Neuron (in vitro differentiated cells): ENCODE measurements at regions not wholly inside any gene's neighbourhood (a gene's known extent, or its start where the extent isn't known, plus 50 kb on each side); places are given as distances from the start of the nearest gene placed in this dataset.
"Not testable (repeated sequence)": the region's sequence is repeated elsewhere in the genome, so short reads cannot be mapped to it uniquely, and the experiment has no call there.

Experiments
- H2AFZ ChIP-seq: one replicate; pipeline ENCODE4 v1.6.1; 2013; ENCODE audit warnings: low read depth, mild to moderate bottlenecking, inconsistent platforms, low read length, moderate library complexity
- H3K27me3 ChIP-seq: one replicate; pipeline ENCODE4 v1.6.1; 2013; ENCODE audit warnings: low read length; ENCODE audit not compliant: insufficient read depth
- H3K36me3 ChIP-seq: one replicate; pipeline ENCODE4 v1.6.1; 2013; ENCODE audit warnings: low read length; ENCODE audit not compliant: insufficient read depth
- H3K4me1 ChIP-seq: one replicate; pipeline ENCODE4 v1.6.1; 2013; ENCODE audit warnings: low read length; ENCODE audit not compliant: insufficient read depth
- H3K4me3 ChIP-seq: 2 replicates; pipeline ENCODE4 v1.5.1; 2013; ENCODE audit warnings: mild to moderate bottlenecking, low read length, moderate library complexity
- H3K9me3 ChIP-seq: one replicate; pipeline ENCODE4 v1.6.1; 2013; ENCODE audit warnings: low read length

DNA sequence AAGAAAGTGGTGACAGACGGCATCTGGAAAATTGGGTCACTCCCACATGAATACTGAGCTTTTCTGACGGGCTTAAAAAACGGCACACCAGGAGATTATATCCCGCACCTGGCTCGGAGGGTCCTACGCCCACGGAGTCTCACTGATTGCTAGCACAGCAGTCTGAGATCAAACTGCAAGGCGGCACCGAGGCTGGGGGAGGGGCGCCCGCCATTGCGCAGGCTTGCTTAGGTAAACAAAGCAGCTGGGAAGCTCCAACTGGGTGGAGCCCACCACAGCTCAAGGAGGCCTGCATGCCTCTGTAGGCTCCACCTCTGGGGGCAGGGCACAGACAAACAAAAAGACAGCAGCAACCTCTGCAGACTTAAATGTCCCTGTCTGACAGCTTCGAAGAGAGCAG is 966.2 kb upstream of the USP15 start:
- not testable (repeated sequence) for H3K4me1 ChIP-seq, H3K9me3 ChIP-seq, H3K4me3 ChIP-seq, H3K27me3 ChIP-seq, H3K36me3 ChIP-seq, H2AFZ ChIP-seq

DNA sequence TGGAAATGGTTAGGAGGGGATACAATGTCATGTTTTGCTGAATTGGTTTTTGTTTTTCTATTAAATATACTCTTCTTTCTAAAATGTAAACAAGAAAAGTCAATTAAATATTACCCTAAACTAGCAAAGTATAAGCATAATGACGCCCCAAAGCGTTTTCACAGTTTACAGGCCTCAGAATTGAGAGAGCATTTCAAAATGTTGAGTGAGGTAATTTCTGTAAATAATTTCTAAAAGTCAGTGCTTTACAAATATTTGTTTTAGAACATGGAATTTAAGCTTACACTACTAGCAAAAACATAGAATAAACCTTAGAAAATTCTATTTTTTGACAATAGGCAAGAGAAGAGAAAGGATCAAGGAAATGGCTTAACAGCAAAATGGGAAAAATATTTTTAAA is 958.4 kb upstream of the USP15 start:
- H3K4me1 ChIP-seq: no peaks in the 10 kb centered on the region
- no peak overlapping the region for H3K4me3 ChIP-seq
- no peaks in the 10 kb centered on the region for H3K9me3 ChIP-seq
- no peaks in the 10 kb centered on the region for H3K27me3 ChIP-seq
- H3K36me3 ChIP-seq: no peaks in the 10 kb centered on the region
- H2AFZ ChIP-seq: no peak overlapping the region

DNA sequence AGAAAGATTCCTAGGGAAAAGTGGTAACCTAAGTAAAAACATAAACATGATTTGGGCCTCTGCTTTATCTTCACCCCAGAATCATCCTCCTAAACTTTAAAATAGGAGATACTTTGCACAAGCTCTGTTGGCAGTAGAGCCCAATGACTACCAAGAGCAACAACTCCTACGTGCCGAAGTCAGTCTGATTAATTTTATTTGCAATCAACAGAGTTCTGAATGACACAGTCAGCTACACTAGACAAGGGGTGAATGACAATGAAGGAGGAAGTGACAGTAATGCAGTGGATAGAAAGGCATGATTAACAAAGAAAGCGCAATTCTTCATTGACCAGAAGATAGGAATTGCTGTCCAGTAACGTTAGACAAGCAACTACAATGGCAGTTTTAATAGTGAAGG is 957.9 kb upstream of the USP15 start:
- Histone ChIP-seq H2AFZ (no peak overlapping the region), H3K36me3 (no peaks in the 10 kb centered on the region), H3K4me1 (no peaks in the 10 kb centered on the region), H3K27me3 (no peaks in the 10 kb centered on the region), H3K9me3 (no peaks in the 10 kb centered on the region), H3K4me3 (no peak overlapping the region)

DNA sequence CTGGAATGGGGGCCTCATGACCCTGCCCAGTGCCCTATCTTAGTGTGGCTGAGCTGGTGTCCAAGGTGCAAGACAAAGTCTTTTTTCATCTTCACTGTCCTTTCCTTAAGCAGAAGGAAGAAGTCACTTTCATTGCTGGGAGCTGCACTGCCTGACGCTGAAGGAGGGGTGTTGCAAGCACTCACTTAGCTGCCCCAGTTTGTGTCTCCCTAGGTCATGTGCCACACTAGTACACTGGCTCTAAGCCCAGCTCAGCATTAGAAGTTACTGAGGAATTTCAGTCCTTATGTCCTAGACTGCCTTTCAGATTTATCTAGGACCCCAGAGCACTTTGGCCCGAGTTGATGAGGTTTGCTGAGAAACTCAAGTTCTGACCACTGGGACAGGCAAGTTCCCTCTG is 952.0 kb upstream of the USP15 start:
- Histone ChIP-seq H2AFZ (no peak overlapping the region), H3K4me1 (no peaks in the 10 kb centered on the region), H3K9me3 (no peaks in the 10 kb centered on the region), H3K36me3 (no peaks in the 10 kb centered on the region), H3K27me3 (no peaks in the 10 kb centered on the region), H3K4me3 (no peak overlapping the region)

DNA sequence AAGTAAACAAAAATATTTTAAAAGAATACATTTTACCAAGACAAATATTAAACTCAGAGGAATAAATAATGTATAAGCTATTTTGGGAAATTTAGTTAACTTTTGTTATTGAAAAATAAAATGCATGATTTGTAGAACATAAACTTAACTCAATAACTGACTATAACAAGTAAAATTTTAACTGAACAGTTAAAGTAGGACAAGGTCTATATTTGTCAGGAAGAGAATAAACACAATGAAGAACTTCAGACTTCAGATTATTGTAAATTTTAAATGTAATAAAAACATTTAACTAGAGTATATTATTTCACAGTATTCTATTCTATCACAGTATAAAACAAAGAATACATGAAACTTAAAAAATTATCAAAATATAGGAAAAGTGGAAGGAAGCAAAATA is 948.8 kb upstream of the USP15 start:
- Histone ChIP-seq H3K27me3 (no peaks in the 10 kb centered on the region), H3K4me3 (no peak overlapping the region), H3K36me3 (no peaks in the 10 kb centered on the region), H3K9me3 (no peaks in the 10 kb centered on the region), H2AFZ (no peak overlapping the region), H3K4me1 (no peaks in the 10 kb centered on the region)

DNA sequence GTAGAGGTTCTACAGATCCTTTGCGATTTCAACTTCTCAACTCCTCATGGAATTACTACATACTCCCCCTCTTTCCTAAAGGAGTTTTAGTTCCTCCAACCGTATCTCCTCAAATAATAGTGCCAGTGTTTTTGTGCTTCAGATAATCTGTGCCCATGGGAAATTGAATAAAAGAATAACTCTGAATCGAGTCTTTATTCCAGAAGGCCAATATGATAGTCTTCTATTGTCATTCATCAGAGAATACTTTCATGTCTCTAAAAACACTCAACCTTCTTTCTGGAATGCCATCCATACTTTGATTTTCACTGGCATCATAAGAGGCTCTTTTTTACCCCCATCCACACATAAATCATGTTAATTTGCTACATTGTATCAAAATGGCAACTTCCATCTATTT is 911.3 kb upstream of the USP15 start:
- no peak overlapping the region for H2AFZ ChIP-seq
- H3K4me1 ChIP-seq: no peaks in the 10 kb centered on the region
- no peaks in the 10 kb centered on the region for H3K27me3 ChIP-seq
- no peaks in the 10 kb centered on the region for H3K9me3 ChIP-seq
- H3K4me3 ChIP-seq: no peak overlapping the region
- H3K36me3 ChIP-seq: no peaks in the 10 kb centered on the region

DNA sequence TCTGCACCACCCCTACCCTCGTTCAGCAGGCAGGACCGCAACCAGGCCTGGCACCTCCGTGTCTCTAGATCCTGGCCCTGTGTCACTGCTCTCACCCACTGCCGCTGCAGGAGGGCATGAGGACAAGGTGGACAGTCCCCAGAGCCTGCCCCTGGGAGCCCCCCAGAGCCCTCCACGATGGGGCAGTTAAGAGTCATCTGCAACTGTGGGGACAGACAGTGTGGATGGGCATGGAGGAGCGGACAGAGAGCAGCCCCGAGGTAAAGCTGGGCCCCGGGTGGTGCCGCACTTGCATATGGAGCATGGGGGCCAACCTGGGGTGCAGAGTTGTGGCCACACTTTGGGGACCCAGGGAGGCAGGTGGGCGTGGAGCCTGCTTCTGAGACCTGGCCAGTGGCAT is 905.1 kb upstream of the USP15 start:
- Histone ChIP-seq H3K4me3 (no peak overlapping the region), H3K4me1 (no peaks in the 10 kb centered on the region), H2AFZ (no peak overlapping the region), H3K9me3 (no peaks in the 10 kb centered on the region), H3K36me3 (no peaks in the 10 kb centered on the region), H3K27me3 (no peaks in the 10 kb centered on the region)

DNA sequence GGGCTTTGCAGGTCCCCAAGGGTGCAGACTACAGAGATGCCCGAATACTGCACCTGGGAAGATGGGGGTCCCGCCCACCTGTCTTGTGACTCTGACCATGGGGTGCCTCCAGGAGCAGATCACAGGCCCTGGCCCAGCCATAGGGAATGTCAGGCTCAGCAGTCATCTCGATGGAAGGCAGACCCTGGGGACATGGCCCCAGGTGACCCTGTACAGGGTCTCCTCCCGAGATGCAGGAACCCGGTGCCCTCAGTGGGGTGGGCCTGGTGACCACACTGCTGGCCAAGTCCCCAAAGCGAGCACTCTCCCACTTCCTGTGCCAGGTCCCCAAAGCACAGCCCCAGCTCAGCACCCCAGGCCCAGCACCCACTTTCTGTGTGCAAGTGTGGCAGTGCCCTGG is 903.7 kb upstream of the USP15 start:
- H3K4me3 ChIP-seq: no peak overlapping the region
- no peaks in the 10 kb centered on the region for H3K27me3 ChIP-seq
- no peak overlapping the region for H2AFZ ChIP-seq
- no peaks in the 10 kb centered on the region for H3K36me3 ChIP-seq
- H3K4me1 ChIP-seq: no peaks in the 10 kb centered on the region
- H3K9me3 ChIP-seq: no peaks in the 10 kb centered on the region

DNA sequence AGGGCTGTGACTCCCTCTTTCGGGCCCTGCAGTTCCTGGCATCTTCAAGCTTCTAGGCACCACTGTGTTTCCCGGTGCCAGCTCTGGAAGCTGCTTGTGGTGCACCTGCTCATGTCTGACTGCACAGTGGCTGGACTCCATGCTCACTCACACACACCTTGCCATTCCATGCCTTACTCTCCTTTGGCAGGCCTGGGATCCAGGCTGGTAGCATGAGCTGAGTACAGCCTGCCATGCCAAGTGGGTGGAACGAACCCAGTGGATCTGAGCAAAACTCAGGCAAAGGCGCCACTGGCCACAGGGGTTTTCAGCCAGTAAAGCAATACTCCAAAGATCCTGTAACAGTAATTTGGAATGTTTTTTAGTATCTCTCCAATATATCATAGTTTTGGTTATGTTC is 902.7 kb upstream of the USP15 start:
- H3K36me3 ChIP-seq: no peaks in the 10 kb centered on the region

DNA sequence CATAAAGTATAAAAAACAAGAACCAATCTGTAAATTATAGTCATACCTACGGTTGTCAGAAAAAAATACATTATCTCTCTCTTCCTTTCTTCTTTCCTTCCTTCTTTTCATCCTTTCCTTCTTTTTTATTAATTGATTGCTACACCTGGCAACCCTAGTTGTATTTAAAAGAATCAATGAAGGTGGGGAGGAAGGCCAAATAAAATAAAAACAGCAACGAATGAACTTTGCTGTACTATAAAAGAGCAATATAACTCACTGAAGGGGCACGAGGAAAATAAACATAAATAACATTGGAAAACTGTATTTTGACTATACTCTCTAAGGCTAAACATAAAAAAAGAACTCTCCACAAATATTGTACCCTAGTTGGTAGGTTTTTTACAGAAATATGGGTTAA is 898.2 kb upstream of the USP15 start:
- Histone ChIP-seq H3K4me3 (no peak overlapping the region), H3K4me1 (no peaks in the 10 kb centered on the region)

More for the DNA sequence above, 902.7 kb upstream of the USP15 start:
- H3K4me1 ChIP-seq: no peaks in the 10 kb centered on the region
- no peaks in the 10 kb centered on the region for H3K27me3 ChIP-seq
- no peaks in the 10 kb centered on the region for H3K9me3 ChIP-seq
- H3K4me3 ChIP-seq: no peak overlapping the region
- H2AFZ ChIP-seq: no peak overlapping the region

DNA sequence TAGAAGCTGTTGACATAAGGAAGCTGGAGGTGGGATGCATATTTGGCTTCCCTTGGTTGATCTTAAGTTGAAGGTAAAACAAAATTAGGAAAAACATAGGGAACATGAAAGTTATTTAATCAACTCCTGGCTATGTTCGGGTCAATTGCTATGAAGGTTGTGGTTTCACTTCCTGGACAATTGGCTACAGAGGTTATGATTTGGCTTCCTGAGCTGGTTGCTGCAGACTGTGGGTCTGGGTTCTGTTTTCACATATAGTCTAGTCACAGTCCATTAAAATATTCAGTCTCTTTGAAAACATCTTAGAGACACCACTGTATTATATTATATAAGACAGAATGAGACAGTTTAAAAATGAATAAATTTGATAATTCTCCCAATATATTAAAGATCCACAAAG is 895.2 kb upstream of the USP15 start:
- Histone ChIP-seq H3K4me3 (no peak overlapping the region), H3K9me3 (no peaks in the 10 kb centered on the region), H3K36me3 (no peaks in the 10 kb centered on the region), H3K27me3 (no peaks in the 10 kb centered on the region), H2AFZ (no peak overlapping the region), H3K4me1 (no peaks in the 10 kb centered on the region)

More for the DNA sequence above, 898.2 kb upstream of the USP15 start:
- no peak overlapping the region for H2AFZ ChIP-seq
- no peaks in the 10 kb centered on the region for H3K27me3 ChIP-seq
- H3K36me3 ChIP-seq: no peaks in the 10 kb centered on the region
- no peaks in the 10 kb centered on the region for H3K9me3 ChIP-seq

DNA sequence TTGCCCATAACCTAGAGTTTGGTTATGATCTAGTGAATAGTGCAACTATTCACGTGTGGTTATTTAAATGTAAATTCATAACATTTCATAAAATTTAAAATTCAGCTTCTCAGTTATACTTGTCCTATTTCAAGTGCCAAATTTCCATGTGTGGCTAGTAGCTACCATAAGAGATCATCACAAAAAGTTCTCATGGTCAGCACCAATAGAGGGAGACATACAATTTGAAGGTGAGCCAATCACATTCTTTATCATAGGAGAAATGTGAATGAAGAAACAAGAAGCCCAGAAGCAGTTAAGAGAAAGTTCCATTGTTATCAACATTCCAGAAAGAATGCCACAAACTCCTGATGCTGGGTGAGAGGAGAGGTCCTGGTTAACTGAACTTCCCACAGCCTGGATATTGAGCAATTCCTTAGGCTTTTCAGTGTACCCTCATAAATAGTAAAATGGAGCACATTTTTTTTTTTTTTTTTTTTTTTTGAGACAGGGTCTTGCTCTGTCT is 892.9 kb upstream of the USP15 start:
- no peaks in the 10 kb centered on the region for H3K4me1 ChIP-seq
- H3K4me3 ChIP-seq: no peak overlapping the region
- no peaks in the 10 kb centered on the region for H3K27me3 ChIP-seq
- H2AFZ ChIP-seq: no peak overlapping the region
- no peaks in the 10 kb centered on the region for H3K9me3 ChIP-seq
- H3K36me3 ChIP-seq: no peaks in the 10 kb centered on the region

DNA sequence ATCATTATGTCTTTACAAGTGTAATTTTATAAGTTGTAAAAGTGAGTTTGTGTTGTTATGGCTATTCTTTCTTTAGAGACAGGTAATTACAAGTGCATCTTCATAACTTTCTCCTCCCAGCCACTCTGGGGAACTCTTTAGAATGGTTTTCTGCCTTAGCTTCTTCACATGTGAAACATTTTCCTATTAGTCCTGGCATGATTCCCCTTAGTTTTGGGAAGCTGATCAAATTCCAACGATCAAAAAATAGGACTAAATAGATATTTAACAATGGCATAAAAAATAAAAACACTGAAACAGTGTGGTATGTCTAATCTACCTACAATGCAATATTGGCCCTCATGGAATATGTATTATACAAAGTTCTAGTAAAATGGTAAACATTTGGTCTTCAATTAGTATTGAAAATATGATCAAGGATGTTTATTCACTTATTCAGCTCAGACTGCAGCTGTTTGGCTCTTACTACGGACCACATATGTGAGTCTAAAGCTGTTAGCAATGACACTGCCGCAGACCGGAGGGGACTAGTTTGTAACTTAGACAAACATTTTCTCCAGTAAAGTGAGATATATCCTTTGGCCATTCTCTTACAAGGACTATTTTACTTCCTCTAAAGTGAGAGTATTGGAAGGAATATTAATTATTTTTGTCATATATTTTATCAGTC is 890.8 kb upstream of the USP15 start:
- no peaks in the 10 kb centered on the region for H3K9me3 ChIP-seq
- no peaks in the 10 kb centered on the region for H3K4me1 ChIP-seq
- H3K4me3 ChIP-seq: no peak overlapping the region
- H3K36me3 ChIP-seq: no peaks in the 10 kb centered on the region
- no peaks in the 10 kb centered on the region for H3K27me3 ChIP-seq
- no peak overlapping the region for H2AFZ ChIP-seq

DNA sequence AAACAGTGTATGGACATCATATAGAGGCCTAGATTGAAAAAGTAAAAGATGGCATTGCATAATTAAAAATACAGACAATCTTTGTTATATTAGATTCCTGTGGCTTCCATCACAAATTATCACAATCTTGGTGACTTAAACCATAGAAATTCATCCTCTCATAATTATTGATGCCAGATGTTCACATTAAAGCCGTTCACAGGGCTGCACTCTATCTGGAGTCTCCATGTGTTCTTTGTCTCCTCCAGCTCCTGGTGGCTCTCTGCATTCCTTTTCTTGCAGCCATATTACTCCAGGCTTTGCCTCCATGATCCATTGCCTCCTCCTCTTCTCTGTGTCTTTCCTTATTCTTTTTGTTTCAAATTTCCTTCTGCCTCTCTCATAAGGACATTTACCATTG is 875.7 kb upstream of the USP15 start:
- Histone ChIP-seq H3K9me3 (no peaks in the 10 kb centered on the region), H3K27me3 (no peaks in the 10 kb centered on the region), H3K4me3 (no peak overlapping the region), H2AFZ (no peak overlapping the region), H3K36me3 (no peaks in the 10 kb centered on the region), H3K4me1 (no peaks in the 10 kb centered on the region)
